Prostate gland (tissue), 2 donors: ENCODE measurements at regions not wholly inside any gene's neighbourhood (a gene's known extent, or its start where the extent isn't known, plus 50 kb on each side); places are given as distances from the start of the nearest gene placed in this dataset.

Experiments used
- DNase-seq: peaks from one replicate; pipeline ENCODE4 v3.0.0-alpha.2; 2019; ENCODE audit warnings: low spot score
- H3K27ac ChIP-seq, 2 donors: fragments of 200-600 bp; sonication (generic); 2 replicates each; pipeline ENCODE4 v1.5.1; 2017 to 2019
- H3K27me3 ChIP-seq: fragments of 200-600 bp; sonication (generic); replicated peaks from 2 replicates; pipeline ENCODE4 v1.5.1; 2019; ENCODE audit not compliant: insufficient read depth
- H3K36me3 ChIP-seq, 2 donors: fragments of 200-600 bp; sonication (generic); 1 replicate in 1 of 2; 2 replicates in 1 of 2; pipeline versions ENCODE4 v1.5.1 to v1.8.1; 2017 to 2019
- H3K4me1 ChIP-seq: fragments of 200-600 bp; sonication (generic); replicated peaks from 2 replicates; pipeline ENCODE4 v1.5.1; 2019
- H3K4me3 ChIP-seq, 2 donors: fragments of 200-600 bp; sonication (generic); 2 replicates each; pipeline ENCODE4 v1.5.1; 2017 to 2019
- H3K9me3 ChIP-seq: fragments of 200-600 bp; sonication (generic); 2 replicates; pipeline ENCODE4 v1.5.1; 2017
- CTCF ChIP-seq, 4 experiments: fragments of 200-600 bp in 2 of 4; fragments of 450-650 bp in 2 of 4; sonication (generic) in 2 of 4; IDR thresholded peaks; 1 replicate in 3 of 4; 2 replicates in 1 of 4; pipeline ENCODE4 v1.5.1; 2016 to 2019; ENCODE audit warnings: antibody characterized with exemption in 4 of 4, mild to moderate bottlenecking in 2 of 4, moderate library complexity in 2 of 4
- POLR2A ChIP-seq: fragments of 450-650 bp; IDR thresholded peaks from one replicate; pipeline ENCODE4 v1.6.1; 2016; ENCODE audit warnings: antibody characterized with exemption, mild to moderate bottlenecking
- POLR2AphosphoS5 ChIP-seq: sonication (generic); formaldehyde crosslinking; IDR thresholded peaks from one replicate; pipeline ENCODE4 v1.6.1; 2017; ENCODE audit warnings: antibody characterized with exemption
- WGBS: methylation state at CpG from one replicate; pipeline ENCODE4 v1.1.5; 2018; 5-methylcytosine and 5-hydroxymethylcytosine counted together
- intact Hi-C: fragments of 100-400 bp; cut with DNase I; formaldehyde crosslinking; loops from one replicate; pipeline ENCODE4 v1.14.2; 2022

DNA sequence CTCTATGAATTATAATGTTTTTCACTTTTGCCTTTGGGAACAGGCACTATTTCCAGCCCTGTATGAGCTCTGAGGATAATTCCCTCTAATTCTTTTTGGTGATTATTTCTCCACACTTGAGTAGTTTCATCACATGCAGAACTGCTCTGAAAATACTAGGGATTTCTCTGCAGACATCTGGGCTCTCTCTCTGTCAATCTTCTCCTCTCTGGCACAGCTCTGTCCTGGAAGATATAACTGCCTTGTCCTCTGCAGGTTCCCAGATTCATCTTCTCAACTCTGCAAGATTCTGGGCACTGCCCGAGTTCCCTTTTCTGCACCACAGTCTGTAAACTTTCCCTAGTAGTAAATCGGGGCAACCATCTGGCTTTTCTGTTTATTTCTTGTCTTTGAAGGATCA is 131.3 kb upstream of the FMN2 start:
- TF ChIP-seq POLR2AphosphoS5 (no peak), CTCF (IDR thresholded peaks at IDR 0.05) (no peak), POLR2A (no peak)
- no peak overlapping the region for H3K27ac ChIP-seq
- H3K9me3 ChIP-seq, result no peaks in the 10 kb centered on the region
- intact Hi-C loops, result no loop called here
- H3K4me1 ChIP-seq, result no peaks in the 10 kb centered on the region
- H3K27me3 ChIP-seq, result no peaks in the 10 kb centered on the region
- 59% methylated on average over 2 of the region's 2 CpGs for WGBS
- DNase-seq, result no peak
- H3K4me3 ChIP-seq, result no peak overlapping the region
- no peaks in the 10 kb centered on the region for H3K36me3 ChIP-seq

- Histone ChIP-seq H3K36me3 (no peaks in the 10 kb centered on the region), H3K4me1 (no peaks in the 10 kb centered on the region), H3K4me3 (no peak overlapping the region), H3K27ac (no peak overlapping the region), H3K27me3 (no peaks in the 10 kb centered on the region), H3K9me3 (no peaks in the 10 kb centered on the region)
- TF ChIP-seq POLR2A, result no peak
- no peak for TF ChIP-seq POLR2AphosphoS5
- no peak for TF ChIP-seq CTCF (IDR thresholded peaks at IDR 0.05)
- WGBS, result 66% methylated on average over 6 of the region's 6 CpGs
- no peak for DNase-seq
- intact Hi-C loops, result no loop called here
Observed at GRCh38 chr1:239963856-239964255, 127.8 kb upstream of the FMN2 start.

DNA sequence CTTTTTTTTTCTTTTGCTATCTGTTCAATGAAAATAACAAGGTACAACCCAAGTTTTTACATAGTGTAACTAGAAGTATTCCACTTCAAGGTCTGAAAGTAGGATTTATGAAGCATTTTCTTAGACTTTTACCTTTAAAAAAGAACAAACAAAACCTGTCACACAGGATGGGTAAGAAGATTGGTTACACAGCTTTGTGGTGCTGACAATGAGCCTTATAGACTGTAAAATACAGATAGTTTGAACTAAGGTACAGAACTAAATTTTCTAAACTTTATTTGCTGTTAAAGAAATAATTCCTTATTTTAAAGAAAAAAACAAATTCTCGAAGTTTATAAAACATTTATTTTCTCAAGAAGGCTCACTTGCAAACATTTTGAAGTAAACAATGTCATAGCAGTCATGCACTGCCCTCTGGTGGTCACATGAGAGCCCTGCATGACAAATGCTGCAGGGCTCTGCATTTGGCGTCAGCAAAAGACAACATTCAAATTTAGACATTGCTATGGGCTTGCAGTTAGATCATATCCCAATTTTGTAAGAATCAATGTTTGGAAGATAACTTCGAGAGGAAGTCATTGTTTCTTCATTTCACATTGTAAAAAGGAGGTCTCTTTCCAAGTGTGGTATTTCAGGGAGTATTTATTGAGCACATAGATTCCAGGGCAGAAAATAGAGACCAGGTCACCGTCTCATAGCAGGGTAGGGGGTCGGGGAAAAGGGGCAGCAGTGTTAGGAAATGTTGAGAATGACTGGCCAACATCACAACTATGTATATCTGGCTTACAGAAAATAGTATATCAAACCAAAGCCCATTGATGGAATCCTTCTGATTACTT is 115.3 kb upstream of the FMN2 start:
- peak; percentile 65 to 94 (median 76) for TF ChIP-seq CTCF (IDR thresholded peaks at IDR 0.05)
- TF ChIP-seq POLR2A, result no peak
- TF ChIP-seq POLR2AphosphoS5, result no peak
- no peaks in the 10 kb centered on the region for H3K4me1 ChIP-seq
- H3K27ac ChIP-seq, result no peak overlapping the region
- no peaks in the 10 kb centered on the region for H3K27me3 ChIP-seq
- 33% methylated on average over 5 of the region's 5 CpGs for WGBS
- DNase-seq, result peak; percentile 22
- H3K4me3 ChIP-seq, result no peak overlapping the region
- no peaks in the 10 kb centered on the region for H3K36me3 ChIP-seq
- intact Hi-C loops, result no loop called here
- H3K9me3 ChIP-seq, result no peaks in the 10 kb centered on the region

DNA sequence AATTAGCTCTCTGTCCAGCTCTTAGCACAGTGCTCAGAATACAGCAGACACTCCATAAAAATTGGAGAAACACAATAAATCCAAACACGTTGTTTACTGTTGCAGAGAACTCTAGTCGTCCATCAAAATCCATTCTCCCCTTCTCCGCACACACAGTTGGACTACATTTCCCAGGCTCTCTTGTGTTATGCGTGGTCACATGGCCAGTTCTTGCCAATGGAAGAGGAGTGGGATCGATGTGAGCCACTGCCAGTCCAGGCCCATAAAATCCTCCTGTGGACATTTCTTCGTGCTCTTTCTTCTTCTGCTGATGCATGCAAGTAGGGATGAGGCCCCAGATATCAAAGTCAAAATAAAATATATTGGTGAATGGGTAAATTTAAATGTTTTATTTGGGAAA is 114.3 kb upstream of the FMN2 start:
- H3K4me3 ChIP-seq, result no peak overlapping the region
- WGBS, result 90% methylated on average over 6 of the region's 6 CpGs
- no peak for DNase-seq
- no peaks in the 10 kb centered on the region for H3K36me3 ChIP-seq
- H3K4me1 ChIP-seq, result no peaks in the 10 kb centered on the region
- intact Hi-C loops, result no loop called here
- no peaks in the 10 kb centered on the region for H3K27me3 ChIP-seq
- TF ChIP-seq POLR2AphosphoS5 (no peak), POLR2A (no peak), CTCF (IDR thresholded peaks at IDR 0.05) (no peak)
- no peak overlapping the region for H3K27ac ChIP-seq
- no peaks in the 10 kb centered on the region for H3K9me3 ChIP-seq

GRCh38 chr1:239979456-239979855 is 112.2 kb upstream of the FMN2 start:
- 57% methylated on average over 4 of the region's 4 CpGs for WGBS
- no peak for TF ChIP-seq POLR2A
- TF ChIP-seq CTCF (IDR thresholded peaks at IDR 0.05), result no peak
- TF ChIP-seq POLR2AphosphoS5, result no peak
- no peaks in the 10 kb centered on the region for H3K27me3 ChIP-seq
- no peaks in the 10 kb centered on the region for H3K4me1 ChIP-seq
- H3K27ac ChIP-seq, result no peak overlapping the region
- H3K36me3 ChIP-seq, result no peaks in the 10 kb centered on the region
- H3K9me3 ChIP-seq, result no peaks in the 10 kb centered on the region
- intact Hi-C loops, result no loop called here
- DNase-seq, result no peak
- H3K4me3 ChIP-seq, result no peak overlapping the region
